Liver (tissue), 8 donors: ENCODE measurements at regions not wholly inside any gene's neighbourhood (a gene's known extent, or its start where the extent isn't known, plus 50 kb on each side); places are given as distances from the start of the nearest gene placed in this dataset.

Experiments
- DNase-seq: peaks from one replicate; pipeline ENCODE4 v3.0.0-alpha.2; 2017; ENCODE audit warnings: low spot score
- H3K27ac ChIP-seq, 2 donors: one replicate each; pipeline ENCODE4 v1.7.0; 2013; ENCODE audit warnings: inconsistent platforms in 2 of 2, low read length in 2 of 2, control low read depth in 1 of 2, low read depth in 1 of 2, mild to moderate bottlenecking in 1 of 2
- H3K27me3 ChIP-seq, 4 donors: one replicate each; pipeline versions ENCODE4 v1.6.1 to v1.7.0; 2013; ENCODE audit warnings: low read length in 3 of 4, inconsistent platforms in 1 of 4, mild to moderate bottlenecking in 1 of 4, moderate library complexity in 1 of 4; ENCODE audit not compliant: control insufficient read depth in 4 of 4, insufficient read depth in 4 of 4
- H3K36me3 ChIP-seq, 4 donors: one replicate each; pipeline versions ENCODE4 v1.6.1 to v1.7.0; 2013; ENCODE audit warnings: low read length in 3 of 4, mild to moderate bottlenecking in 3 of 4, low read depth in 1 of 4, moderate library complexity in 1 of 4; ENCODE audit not compliant: control insufficient read depth in 4 of 4, insufficient read depth in 3 of 4
- H3K4me1 ChIP-seq, 4 donors: one replicate each; pipeline versions ENCODE4 v1.6.1 to v1.7.0; 2013; ENCODE audit warnings: low read length in 3 of 4, mild to moderate bottlenecking in 3 of 4, moderate library complexity in 1 of 4; ENCODE audit not compliant: control insufficient read depth in 4 of 4, insufficient read depth in 4 of 4
- H3K4me3 ChIP-seq, 3 donors: one replicate each; pipeline versions ENCODE4 v1.6.1 to v1.7.0; 2013; ENCODE audit warnings: low read length in 3 of 3, control low read depth in 1 of 3, low read depth in 1 of 3, mild to moderate bottlenecking in 1 of 3
- H3K9ac ChIP-seq, 2 donors: one replicate each; pipeline ENCODE4 v1.7.0; 2013; ENCODE audit warnings: low read length in 2 of 2, mild to moderate bottlenecking in 2 of 2, moderate library complexity in 2 of 2, control low read depth in 1 of 2, low read depth in 1 of 2
- H3K9me3 ChIP-seq, 4 donors: one replicate each; pipeline versions ENCODE4 v1.6.1 to v1.7.0; 2013; ENCODE audit warnings: low read length in 3 of 4; ENCODE audit not compliant: control insufficient read depth in 4 of 4
- ATF3 ChIP-seq: IDR thresholded peaks from 2 replicates; pipeline ENCODE4 v1.6.1; 2016; ENCODE audit warnings: antibody characterized with exemption
- CTCF ChIP-seq: fragments of 150-350 bp; IDR thresholded peaks from 2 replicates; pipeline ENCODE4 v1.5.1; 2017; ENCODE audit warnings: improper control_type of control experiment, low read depth, low read length; ENCODE audit not compliant: missing input control
- EGR1 ChIP-seq, 2 donors: IDR thresholded peaks; 2 replicates each; pipeline ENCODE4 v1.6.1; 2016 to 2018; ENCODE audit warnings: antibody characterized with exemption in 2 of 2, low read depth in 2 of 2
- FOXA1 ChIP-seq: IDR thresholded peaks from 2 replicates; pipeline ENCODE4 v1.6.1; 2016; ENCODE audit warnings: antibody characterized with exemption
- FOXA2 ChIP-seq: IDR thresholded peaks from 2 replicates; pipeline ENCODE4 v1.6.1; 2016; ENCODE audit warnings: antibody characterized with exemption
- GABPA ChIP-seq, 2 donors: IDR thresholded peaks in 1 of 2; conservative IDR thresholded peaks in 1 of 2; 2 replicates each; pipeline ENCODE4 v1.6.1; 2016; ENCODE audit warnings: antibody characterized with exemption in 2 of 2, mild to moderate bottlenecking in 1 of 2, moderate library complexity in 1 of 2
- HNF4A ChIP-seq, 2 donors: conservative IDR thresholded peaks; 2 replicates each; pipeline ENCODE4 v1.6.1; 2016; ENCODE audit warnings: antibody characterized with exemption in 2 of 2, mild to moderate bottlenecking in 2 of 2
- HNF4G ChIP-seq: IDR thresholded peaks from 2 replicates; pipeline ENCODE4 v1.6.1; 2016; ENCODE audit warnings: antibody characterized with exemption
- JUND ChIP-seq, 2 donors: IDR thresholded peaks; 2 replicates each; pipeline ENCODE4 v1.6.1; 2016; ENCODE audit warnings: antibody characterized with exemption in 2 of 2
- MAX ChIP-seq: IDR thresholded peaks from 2 replicates; pipeline ENCODE4 v1.6.1; 2016; ENCODE audit warnings: antibody characterized with exemption
- NR2F2 ChIP-seq: IDR thresholded peaks from 2 replicates; pipeline ENCODE4 v1.6.1; 2016; ENCODE audit warnings: antibody characterized with exemption
- RAD21 ChIP-seq, 2 donors: IDR thresholded peaks; 2 replicates each; pipeline ENCODE4 v1.6.1; 2016; ENCODE audit warnings: antibody characterized with exemption in 2 of 2, mild to moderate bottlenecking in 2 of 2
- REST ChIP-seq: IDR thresholded peaks from 2 replicates; pipeline ENCODE4 v1.6.1; 2016; ENCODE audit warnings: antibody characterized with exemption, mild to moderate bottlenecking
- SP1 ChIP-seq: IDR thresholded peaks from 2 replicates; pipeline ENCODE4 v1.6.1; 2018; ENCODE audit warnings: antibody characterized with exemption, mild to moderate bottlenecking
- TAF1 ChIP-seq: conservative IDR thresholded peaks from 2 replicates; pipeline ENCODE4 v1.6.1; 2016; ENCODE audit warnings: antibody characterized with exemption, mild to moderate bottlenecking
- YY1 ChIP-seq: IDR thresholded peaks from 2 replicates; pipeline ENCODE4 v1.6.1; 2016; ENCODE audit warnings: antibody characterized with exemption, mild to moderate bottlenecking
- WGBS: extraction: QIAGEN DNeasy Blood & Tissue Kit; methylation state at CpG from one replicate; pipeline ENCODE4 v1.1.7; 2013; 5-methylcytosine and 5-hydroxymethylcytosine counted together
- donor health status: healthy.
- donor health status: healthy.
- donor health status: healthy.
- donor health status: healthy.
- donor health status: healthy.

GRCh38 chr13:22144806-22145205, 473.9 kb downstream of the FGF9 start (continued):
- TF ChIP-seq YY1, result no peak

- peaks cover 0 to 10% (median 0%) of the 10 kb centered on the region in 4 donors for H3K27me3 ChIP-seq
- H3K27ac ChIP-seq, result no peak overlapping the region
- no peak for DNase-seq
- H3K9ac ChIP-seq, result no peak overlapping the region
- peaks cover 2 to 13% (median 3%) of the 10 kb centered on the region in 4 donors for H3K9me3 ChIP-seq
- no peak overlapping the region for H3K4me3 ChIP-seq
- TF ChIP-seq HNF4A (conservative IDR thresholded peaks at IDR 0.05), result no peak
- TF ChIP-seq FOXA1, result no peak
- no peak for TF ChIP-seq FOXA2
- TF ChIP-seq MAX, result no peak
- no peak for TF ChIP-seq REST
- TF ChIP-seq HNF4G, result no peak
- no peak for TF ChIP-seq TAF1
- no peak for TF ChIP-seq ATF3
- TF ChIP-seq JUND (IDR thresholded peaks at IDR 0.05), result no peak
- TF ChIP-seq CTCF, result no peak
- TF ChIP-seq NR2F2, result no peak
- no peak for TF ChIP-seq GABPA (IDR thresholded peaks at IDR 0.05 in 1 of 2, conservative IDR thresholded peaks at IDR 0.05 in 1 of 2)
- TF ChIP-seq RAD21 (IDR thresholded peaks at IDR 0.05), result no peak
- TF ChIP-seq EGR1 (IDR thresholded peaks at IDR 0.05; ENCODE audit: low read depth in 2 of 2), result no peak
- no peak for TF ChIP-seq SP1
- no peaks in the 10 kb centered on the region for H3K36me3 ChIP-seq
- no peaks in the 10 kb centered on the region for H3K4me1 ChIP-seq
- WGBS, result 84% methylated on average over 3 of the region's 3 CpGs
Measured at GRCh38 chr13:22148187-22148586, 477.3 kb downstream of the FGF9 start.

- no peak for DNase-seq
- H3K9me3 ChIP-seq, result peaks cover 0 to 6% (median 3%) of the 10 kb centered on the region in 4 donors
- TF ChIP-seq SP1 (no peak), REST (no peak), HNF4G (no peak), ATF3 (no peak), FOXA2 (no peak), CTCF (no peak), HNF4A (conservative IDR thresholded peaks at IDR 0.05) (no peak), MAX (no peak), TAF1 (no peak), JUND (IDR thresholded peaks at IDR 0.05) (no peak), EGR1 (IDR thresholded peaks at IDR 0.05; ENCODE audit: low read depth in 2 of 2) (no peak), RAD21 (IDR thresholded peaks at IDR 0.05) (no peak), YY1 (no peak)
- H3K36me3 ChIP-seq, result no peaks in the 10 kb centered on the region
- no peaks in the 10 kb centered on the region for H3K4me1 ChIP-seq
- WGBS, result 82% methylated on average over 2 of the region's 2 CpGs
- H3K27ac ChIP-seq, result no peak overlapping the region
- no peak overlapping the region for H3K9ac ChIP-seq
- peaks cover 0 to 6% (median 0%) of the 10 kb centered on the region in 4 donors for H3K27me3 ChIP-seq
- no peak overlapping the region for H3K4me3 ChIP-seq
Measured at GRCh38 chr13:22152751-22153150, 481.9 kb downstream of the FGF9 start.
